Astrocyte (in vitro differentiated cells and primary cell): ENCODE measurements at regions not wholly inside any gene's neighbourhood (a gene's known extent, or its start where the extent isn't known, plus 50 kb on each side); places are given as distances from the start of the nearest gene placed in this dataset.
A peak's percentile ranks its signal among the peaks of the same experiment; 100 is the strongest.

ENCODE experiments used
- DNase-seq: peaks from one replicate; pipeline ENCODE4 v3.0.0-alpha.2; 2010; ENCODE audit warnings: low read depth
- FAIRE-seq: peaks from 2 replicates; lab custom pipeline; 2011; peaks lifted over from hg19 to GRCh38; lab: Jason Lieb, UNC
- H2AFZ ChIP-seq: 2 replicates; pipeline ENCODE4 v1.6.0; 2012; ENCODE audit warnings: low read depth, low read length, inconsistent platforms
- H3K27ac ChIP-seq: 2 replicates; pipeline ENCODE4 v1.5.1; 2011; ENCODE audit warnings: low read depth, low read length, inconsistent platforms
- H3K27me3 ChIP-seq: 2 replicates; pipeline ENCODE4 v1.6.0; 2011; ENCODE audit warnings: low read length, inconsistent platforms; ENCODE audit not compliant: insufficient read depth
- H3K36me3 ChIP-seq: 2 replicates; pipeline ENCODE4 v1.5.1; 2011; ENCODE audit warnings: low read length, inconsistent platforms; ENCODE audit not compliant: insufficient read depth
- H3K4me1 ChIP-seq: 2 replicates; pipeline ENCODE4 v1.5.1; 2011; ENCODE audit warnings: low read length, inconsistent platforms; ENCODE audit not compliant: insufficient read depth
- H3K4me2 ChIP-seq: 2 replicates; pipeline ENCODE4 v1.6.0; 2012; ENCODE audit warnings: low read length, inconsistent platforms
- H3K4me3 ChIP-seq: 2 replicates; pipeline ENCODE4 v1.5.1; 2011; ENCODE audit warnings: low read depth, mild to moderate bottlenecking, low read length, inconsistent platforms; ENCODE audit not compliant: insufficient read depth
- H3K79me2 ChIP-seq: 2 replicates; pipeline ENCODE4 v1.6.0; 2012; ENCODE audit warnings: mild to moderate bottlenecking, low read length, inconsistent platforms; ENCODE audit not compliant: insufficient read depth
- H3K9ac ChIP-seq: 2 replicates; pipeline ENCODE4 v1.6.0; 2012; ENCODE audit warnings: mild to moderate bottlenecking, low read length, inconsistent platforms
- H3K9me3 ChIP-seq: 2 replicates; pipeline ENCODE4 v1.5.1; 2012; ENCODE audit warnings: low read depth, mild to moderate bottlenecking, low read length, inconsistent platforms; ENCODE audit not compliant: insufficient read depth
- H4K20me1 ChIP-seq: 2 replicates; pipeline ENCODE4 v1.6.0; 2012; ENCODE audit warnings: low read length, inconsistent platforms; ENCODE audit not compliant: insufficient read depth
- H3K27ac Mint-ChIP-seq: one replicate; pipeline ENCODE4 v1.8.0; 2021; ENCODE audit warnings: mild to moderate bottlenecking, mixed read lengths; ENCODE audit not compliant: unreplicated experiment
- H3K27me3 Mint-ChIP-seq: one replicate; pipeline ENCODE4 v1.8.0; 2021; ENCODE audit warnings: low read depth, mixed read lengths; ENCODE audit not compliant: unreplicated experiment
- H3K36me3 Mint-ChIP-seq: one replicate; pipeline ENCODE4 v1.8.0; 2021; ENCODE audit warnings: low read depth, mixed read lengths; ENCODE audit not compliant: unreplicated experiment
- H3K4me1 Mint-ChIP-seq: one replicate; pipeline ENCODE4 v1.8.0; 2021; ENCODE audit warnings: low read depth, mixed read lengths; ENCODE audit not compliant: unreplicated experiment
- H3K4me3 Mint-ChIP-seq: one replicate; pipeline ENCODE4 v1.8.0; 2021; ENCODE audit warnings: mild to moderate bottlenecking, moderate library complexity, mixed read lengths; ENCODE audit not compliant: unreplicated experiment
- H3K9me3 Mint-ChIP-seq: one replicate; pipeline ENCODE4 v1.8.0; 2021; ENCODE audit warnings: mild to moderate bottlenecking, mixed read lengths; ENCODE audit not compliant: unreplicated experiment
- CTCF ChIP-seq: IDR thresholded peaks from 2 replicates; pipeline ENCODE4 v1.5.1; 2011; ENCODE audit warnings: low read depth, mild to moderate bottlenecking, inconsistent platforms, low read length, moderate library complexity; ENCODE audit not compliant: insufficient read depth
- EZH2 ChIP-seq: IDR thresholded peaks from 2 replicates; pipeline ENCODE4 v1.6.1; 2012; ENCODE audit warnings: mild to moderate bottlenecking, low read length, inconsistent platforms; ENCODE audit not compliant: insufficient read depth

GRCh38 chr12:73421832-73422231 is 1115.8 kb upstream of the ATXN7L3B start:
- Histone ChIP-seq H3K4me2 (peak overlapping the region; percentile 65), H3K4me3 (no peak overlapping the region), H3K36me3 (no peaks in the 10 kb centered on the region), H3K4me1 (no peaks in the 10 kb centered on the region), H3K9ac (no peak overlapping the region), H3K27me3 (no peaks in the 10 kb centered on the region), H3K27ac (no peak overlapping the region), H3K9me3 (no peaks in the 10 kb centered on the region), H2AFZ (peak overlapping the region; percentile 33), H3K79me2 (no peaks in the 10 kb centered on the region), H4K20me1 (no peaks in the 10 kb centered on the region)
- TF ChIP-seq EZH2 (no peak), CTCF (no peak)
- Mint-ChIP-seq H3K27ac (no peak overlapping the region), H3K4me3 (no peak overlapping the region), H3K4me1 (no peaks in the 10 kb centered on the region), H3K36me3 (no peaks in the 10 kb centered on the region), H3K9me3 (peaks cover 4% of the 10 kb centered on the region), H3K27me3 (no peaks in the 10 kb centered on the region)
- FAIRE-seq (no peak), DNase-seq (peak; percentile 4)

DNA sequence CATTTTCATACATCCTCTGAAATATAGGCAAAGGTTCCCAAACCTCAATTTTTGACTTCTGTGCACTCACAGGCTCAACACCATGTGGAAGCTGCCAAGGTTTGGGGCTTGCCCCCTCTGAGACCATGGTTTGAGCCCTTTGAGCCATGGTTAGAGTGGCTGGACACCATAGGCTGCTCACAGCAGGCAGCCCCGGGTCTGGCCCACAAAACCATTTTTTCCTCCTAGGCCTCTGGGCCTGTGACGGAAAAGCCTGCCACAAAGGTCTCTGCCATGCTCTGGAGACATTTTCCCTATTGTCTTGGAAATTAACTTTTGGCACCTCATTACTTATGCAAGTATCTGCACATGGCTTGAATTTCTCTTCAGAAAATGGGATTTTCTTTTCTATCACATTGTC is 1113.2 kb upstream of the ATXN7L3B start:
- Histone ChIP-seq H4K20me1 (no peaks in the 10 kb centered on the region), H3K4me1 (no peaks in the 10 kb centered on the region), H3K4me2 (no peak overlapping the region), H3K27ac (no peak overlapping the region), H3K9me3 (no peaks in the 10 kb centered on the region), H3K36me3 (no peaks in the 10 kb centered on the region), H3K27me3 (no peaks in the 10 kb centered on the region), H2AFZ (no peak overlapping the region), H3K9ac (no peak overlapping the region), H3K4me3 (no peak overlapping the region), H3K79me2 (no peaks in the 10 kb centered on the region)
- no peak for FAIRE-seq
- no peaks in the 10 kb centered on the region for H3K36me3 Mint-ChIP-seq
- no peak overlapping the region for H3K27ac Mint-ChIP-seq
- DNase-seq: no peak
- H3K4me1 Mint-ChIP-seq: no peaks in the 10 kb centered on the region
- TF ChIP-seq CTCF: no peak
- no peak for TF ChIP-seq EZH2
- peaks cover 3% of the 10 kb centered on the region for H3K9me3 Mint-ChIP-seq
- no peaks in the 10 kb centered on the region for H3K27me3 Mint-ChIP-seq
- H3K4me3 Mint-ChIP-seq: no peak overlapping the region

DNA sequence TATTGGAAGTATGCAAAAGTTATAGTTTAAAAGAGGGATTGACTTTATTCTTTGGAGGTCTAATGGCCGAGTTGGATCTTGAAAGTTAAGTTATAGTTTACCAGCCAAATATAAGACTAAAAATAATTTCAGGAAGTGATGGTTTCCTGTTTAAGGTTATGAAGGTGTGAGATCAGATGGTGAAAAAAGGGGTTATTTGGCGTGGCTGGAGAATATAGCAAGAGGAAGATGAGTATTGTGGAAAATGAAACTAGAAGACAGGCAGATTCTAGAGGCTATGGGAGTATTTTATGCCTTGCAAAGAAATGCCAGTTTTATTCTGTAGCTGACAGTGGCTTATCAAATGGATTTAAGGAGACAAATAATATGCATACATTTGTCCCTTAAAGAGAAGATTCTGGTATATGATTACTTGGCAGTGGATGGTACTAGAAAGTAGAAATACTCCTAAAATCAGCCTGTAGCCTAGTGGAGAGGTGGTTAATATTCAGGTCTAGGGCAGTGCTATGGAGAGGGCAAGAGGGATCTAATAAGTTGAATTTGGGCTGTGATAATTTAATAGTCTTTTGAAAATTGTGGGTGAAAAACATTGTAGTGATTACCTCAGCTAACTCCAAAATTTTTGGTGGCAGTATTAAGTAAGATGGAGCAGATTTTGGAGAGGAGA is 1091.8 kb upstream of the ATXN7L3B start:
- TF ChIP-seq EZH2 (no peak), CTCF (no peak)
- no peaks in the 10 kb centered on the region for H3K79me2 ChIP-seq
- H3K4me1 Mint-ChIP-seq: no peaks in the 10 kb centered on the region
- H3K4me2 ChIP-seq: no peak overlapping the region
- H3K36me3 Mint-ChIP-seq: no peaks in the 10 kb centered on the region
- H3K4me3 ChIP-seq: no peak overlapping the region
- no peak overlapping the region for H3K27ac ChIP-seq
- no peaks in the 10 kb centered on the region for H3K27me3 Mint-ChIP-seq
- H3K4me1 ChIP-seq: no peaks in the 10 kb centered on the region
- no peak overlapping the region for H3K4me3 Mint-ChIP-seq
- no peaks in the 10 kb centered on the region for H4K20me1 ChIP-seq
- H3K9me3 Mint-ChIP-seq: no peaks in the 10 kb centered on the region
- H3K9ac ChIP-seq: no peak overlapping the region
- H3K36me3 ChIP-seq: no peaks in the 10 kb centered on the region
- H3K27me3 ChIP-seq: no peaks in the 10 kb centered on the region
- DNase-seq (no peak), FAIRE-seq (no peak)
- H3K27ac Mint-ChIP-seq: no peak overlapping the region
- no peak overlapping the region for H2AFZ ChIP-seq
- no peaks in the 10 kb centered on the region for H3K9me3 ChIP-seq
